ENCODE measurements at regions not wholly inside any gene's neighbourhood (a gene's known extent, or its start where the extent isn't known, plus 50 kb on each side); places are given as distances from the start of the nearest gene placed in this dataset.

DNA sequence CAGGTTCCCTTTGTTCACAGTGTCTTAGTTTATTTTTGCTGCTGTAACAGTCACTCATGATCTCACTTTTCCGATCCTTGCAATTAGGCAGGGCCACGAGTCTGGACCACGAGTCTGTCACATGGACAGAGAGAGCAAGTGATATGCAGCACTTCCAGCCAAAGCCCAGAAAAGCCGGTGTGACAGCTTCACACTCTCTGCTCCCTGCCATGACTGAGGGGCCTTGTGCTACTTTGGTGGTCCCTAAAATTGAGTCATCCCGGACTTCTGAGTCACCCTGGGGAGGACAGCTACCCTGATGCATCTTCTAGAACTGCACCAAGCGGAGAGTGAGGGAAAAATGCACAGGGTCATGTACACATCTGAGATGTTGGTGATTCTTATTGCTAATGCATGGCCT lies 179.6 kb downstream of the EFNB2 start:
- no peaks in the 10 kb centered on the region for H3K9me3 ChIP-seq (ENCODE audit: control insufficient read depth, insufficient read depth, low read length)
- H3K4me1 ChIP-seq (ENCODE audit: insufficient read depth, low read length) = peaks cover 1% of the 10 kb centered on the region; the same call in 1 of the 2 replicates
- H3K9ac ChIP-seq (ENCODE audit: low read depth, low read length) = no peak overlapping the region
- no peaks in the 10 kb centered on the region for H3K36me3 ChIP-seq (ENCODE audit: insufficient read depth, low read length)

DNA sequence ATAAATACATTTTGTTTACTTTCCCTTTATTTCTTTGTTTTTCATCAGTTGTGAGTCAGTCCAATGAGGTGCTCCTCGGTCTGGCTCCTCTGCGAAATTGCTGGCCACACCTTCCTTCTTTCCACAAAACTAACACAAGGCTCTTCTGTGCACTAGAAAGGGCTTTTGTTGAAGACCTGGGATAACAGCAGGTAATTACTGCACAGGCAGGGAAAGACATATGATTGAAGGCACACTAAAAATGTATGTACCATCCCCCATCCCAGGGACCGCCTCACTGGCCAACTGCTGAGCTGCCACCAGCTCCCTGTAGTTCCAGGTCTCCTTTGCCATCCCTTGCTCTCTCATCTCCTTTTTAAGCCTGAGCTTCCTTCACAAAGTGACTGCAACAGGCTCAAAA lies 180.5 kb downstream of the EFNB2 start:
- H3K9ac ChIP-seq (ENCODE audit: low read depth, low read length) = no peak overlapping the region
- H3K4me1 ChIP-seq (ENCODE audit: insufficient read depth, low read length) = peaks cover 10% of the 10 kb centered on the region; the same call in 1 of the 2 replicates
- H3K36me3 ChIP-seq (ENCODE audit: insufficient read depth, low read length) = no peaks in the 10 kb centered on the region
- no peaks in the 10 kb centered on the region for H3K9me3 ChIP-seq (ENCODE audit: control insufficient read depth, insufficient read depth, low read length)

DNA sequence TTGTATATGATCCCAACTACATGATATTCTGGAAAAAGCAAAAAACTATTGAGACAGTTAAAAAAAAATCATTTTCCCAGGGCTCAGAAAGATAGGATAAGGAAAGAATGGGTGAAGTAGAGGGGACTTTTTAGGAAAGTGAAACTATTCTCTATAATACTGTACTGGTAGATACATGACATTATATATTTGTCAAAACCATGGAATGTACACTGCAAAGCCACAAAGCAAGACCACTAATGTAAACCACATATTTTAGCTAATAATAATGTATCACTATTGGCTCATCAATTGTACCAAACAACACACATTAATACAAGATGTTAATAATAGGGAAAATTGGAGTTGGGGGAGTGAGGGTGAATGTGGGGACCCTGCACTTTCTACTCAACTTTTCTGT lies 182.6 kb downstream of the EFNB2 start:
- Histone ChIP-seq H3K9ac (ENCODE audit: low read depth, low read length) (no peak overlapping the region), H3K9me3 (ENCODE audit: control insufficient read depth, insufficient read depth, low read length) (no peaks in the 10 kb centered on the region), H3K36me3 (ENCODE audit: insufficient read depth, low read length) (no peaks in the 10 kb centered on the region), H3K4me1 (ENCODE audit: insufficient read depth, low read length) (peaks cover 23% of the 10 kb centered on the region; the same call in 1 of the 2 replicates)

- Histone ChIP-seq H3K9ac (ENCODE audit: low read depth, low read length) (no peak overlapping the region), H3K4me1 (ENCODE audit: insufficient read depth, low read length) (peaks cover 24% of the 10 kb centered on the region; the same call in 1 of the 2 replicates), H3K36me3 (ENCODE audit: insufficient read depth, low read length) (no peaks in the 10 kb centered on the region), H3K9me3 (ENCODE audit: control insufficient read depth, insufficient read depth, low read length) (no peaks in the 10 kb centered on the region)
Observed at GRCh38 chr13:106351251-106351650, 184.2 kb downstream of the EFNB2 start.

GRCh38 chr13:106350208-106350607 lies 185.3 kb downstream of the EFNB2 start:
- no peak overlapping the region for H3K9ac ChIP-seq (ENCODE audit: low read depth, low read length)

GRCh38 chr13:106349080-106349931 lies 186.2 kb downstream of the EFNB2 start:
- H3K36me3 ChIP-seq (ENCODE audit: insufficient read depth, low read length) = no peaks in the 10 kb centered on the region
- H3K4me1 ChIP-seq (ENCODE audit: insufficient read depth, low read length) = peaks cover 26% of the 10 kb centered on the region; the same call in 1 of the 2 replicates
- H3K9ac ChIP-seq (ENCODE audit: low read depth, low read length) = peak overlapping the region; percentile 46; the same call in 1 of the 2 replicates
- H3K9me3 ChIP-seq (ENCODE audit: control insufficient read depth, insufficient read depth, low read length) = no peaks in the 10 kb centered on the region

More at GRCh38 chr13:106350208-106350607, 185.3 kb downstream of the EFNB2 start:
- Histone ChIP-seq H3K4me1 (ENCODE audit: insufficient read depth, low read length) (peaks cover 24% of the 10 kb centered on the region; the same call in 1 of the 2 replicates), H3K9me3 (ENCODE audit: control insufficient read depth, insufficient read depth, low read length) (no peaks in the 10 kb centered on the region), H3K36me3 (ENCODE audit: insufficient read depth, low read length) (no peaks in the 10 kb centered on the region)

- Histone ChIP-seq H3K4me1 (ENCODE audit: insufficient read depth, low read length) (peaks cover 33% of the 10 kb centered on the region), H3K9me3 (ENCODE audit: control insufficient read depth, insufficient read depth, low read length) (no peaks in the 10 kb centered on the region), H3K36me3 (ENCODE audit: insufficient read depth, low read length) (no peaks in the 10 kb centered on the region), H3K9ac (ENCODE audit: low read depth, low read length) (peak overlapping the region; percentile 46; the same call in 1 of the 2 replicates)
Observed at GRCh38 chr13:106348075-106348840, 187.2 kb downstream of the EFNB2 start.

- peaks cover 18% of the 10 kb centered on the region for H3K4me1 ChIP-seq (ENCODE audit: insufficient read depth, low read length)
- H3K36me3 ChIP-seq (ENCODE audit: insufficient read depth, low read length) = no peaks in the 10 kb centered on the region
- no peak overlapping the region for H3K9ac ChIP-seq (ENCODE audit: low read depth, low read length)
- peaks cover 5% of the 10 kb centered on the region; the same call in 1 of the 2 replicates for H3K9me3 ChIP-seq (ENCODE audit: control insufficient read depth, insufficient read depth, low read length)
Observed at GRCh38 chr13:106344342-106344741, 191.1 kb downstream of the EFNB2 start.

GRCh38 chr13:106343836-106344235 lies 191.6 kb downstream of the EFNB2 start:
- no peaks in the 10 kb centered on the region for H3K36me3 ChIP-seq (ENCODE audit: insufficient read depth, low read length)
- peaks cover 6% of the 10 kb centered on the region for H3K9me3 ChIP-seq (ENCODE audit: control insufficient read depth, insufficient read depth, low read length)
- H3K9ac ChIP-seq (ENCODE audit: low read depth, low read length) = no peak overlapping the region
- H3K4me1 ChIP-seq (ENCODE audit: insufficient read depth, low read length) = peaks cover 18% of the 10 kb centered on the region

DNA sequence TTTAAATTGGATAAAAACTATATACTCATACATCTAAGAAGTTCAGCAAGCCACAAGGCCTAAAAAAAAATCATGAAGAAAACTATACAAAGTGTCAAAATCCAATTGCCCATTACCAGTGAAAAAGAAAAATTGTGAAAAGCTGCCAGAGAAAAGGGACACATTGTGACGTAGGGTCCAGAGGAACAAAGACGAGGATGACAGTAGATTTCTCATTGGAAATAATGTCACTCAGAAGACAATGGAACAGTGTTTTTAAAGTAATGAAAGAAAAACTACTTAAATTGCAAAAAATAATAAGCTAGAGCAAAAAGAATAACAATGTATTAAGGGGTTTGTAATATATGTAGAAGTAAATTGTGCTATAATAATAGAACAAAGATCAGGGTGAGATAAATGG lies 195.2 kb downstream of the EFNB2 start:
- Histone ChIP-seq H3K9me3 (ENCODE audit: control insufficient read depth, insufficient read depth, low read length) (peaks cover 8% of the 10 kb centered on the region), H3K36me3 (ENCODE audit: insufficient read depth, low read length) (no peaks in the 10 kb centered on the region), H3K9ac (ENCODE audit: low read depth, low read length) (no peak overlapping the region), H3K4me1 (ENCODE audit: insufficient read depth, low read length) (peaks cover 8% of the 10 kb centered on the region; the same call in 1 of the 2 replicates)

GRCh38 chr13:106337096-106337850 lies 198.2 kb downstream of the EFNB2 start:
- no peak overlapping the region for H3K9ac ChIP-seq (ENCODE audit: low read depth, low read length)
- H3K4me1 ChIP-seq (ENCODE audit: insufficient read depth, low read length) = peaks cover 4% of the 10 kb centered on the region
- H3K9me3 ChIP-seq (ENCODE audit: control insufficient read depth, insufficient read depth, low read length) = peaks cover 8% of the 10 kb centered on the region
- H3K36me3 ChIP-seq (ENCODE audit: insufficient read depth, low read length) = no peaks in the 10 kb centered on the region

DNA sequence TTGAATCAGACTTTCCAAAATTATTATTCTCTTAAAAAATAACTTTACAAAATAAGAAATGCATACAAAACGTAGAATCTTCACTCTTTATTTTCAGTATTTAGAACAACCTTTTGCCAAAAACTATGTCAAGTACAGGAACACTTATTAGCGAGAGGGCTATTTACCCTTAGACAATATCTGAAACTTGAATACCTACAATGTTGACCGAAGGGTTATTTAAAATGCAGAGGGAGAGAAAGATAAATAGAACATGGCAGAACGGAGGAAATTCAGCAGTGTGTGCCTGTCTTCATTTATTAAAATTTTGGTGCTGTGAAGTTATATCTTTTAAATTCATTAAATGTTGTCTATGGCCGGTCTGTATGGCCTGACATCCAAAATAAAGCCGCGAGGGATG lies 198.8 kb downstream of the EFNB2 start:
- Histone ChIP-seq H3K4me1 (ENCODE audit: insufficient read depth, low read length) (peaks cover 4% of the 10 kb centered on the region), H3K36me3 (ENCODE audit: insufficient read depth, low read length) (no peaks in the 10 kb centered on the region), H3K9ac (ENCODE audit: low read depth, low read length) (no peak overlapping the region), H3K9me3 (ENCODE audit: control insufficient read depth, insufficient read depth, low read length) (peaks cover 8% of the 10 kb centered on the region)

- H3K4me1 ChIP-seq (ENCODE audit: insufficient read depth, low read length) = peaks cover 4% of the 10 kb centered on the region
- H3K9me3 ChIP-seq (ENCODE audit: control insufficient read depth, insufficient read depth, low read length) = no peaks in the 10 kb centered on the region
- no peak overlapping the region for H3K9ac ChIP-seq (ENCODE audit: low read depth, low read length)
- H3K36me3 ChIP-seq (ENCODE audit: insufficient read depth, low read length) = no peaks in the 10 kb centered on the region
Observed at GRCh38 chr13:106332621-106333020, 202.8 kb downstream of the EFNB2 start.

GRCh38 chr13:106331116-106331515 lies 204.3 kb downstream of the EFNB2 start:
- Histone ChIP-seq H3K9ac (ENCODE audit: low read depth, low read length) (no peak overlapping the region), H3K4me1 (ENCODE audit: insufficient read depth, low read length) (peaks cover 4% of the 10 kb centered on the region), H3K9me3 (ENCODE audit: control insufficient read depth, insufficient read depth, low read length) (no peaks in the 10 kb centered on the region), H3K36me3 (ENCODE audit: insufficient read depth, low read length) (no peaks in the 10 kb centered on the region)
